ENCODE measurements at regions not wholly inside any gene's neighbourhood (a gene's known extent, or its start where the extent isn't known, plus 50 kb on each side); places are given as distances from the start of the nearest gene placed in this dataset.

DNA sequence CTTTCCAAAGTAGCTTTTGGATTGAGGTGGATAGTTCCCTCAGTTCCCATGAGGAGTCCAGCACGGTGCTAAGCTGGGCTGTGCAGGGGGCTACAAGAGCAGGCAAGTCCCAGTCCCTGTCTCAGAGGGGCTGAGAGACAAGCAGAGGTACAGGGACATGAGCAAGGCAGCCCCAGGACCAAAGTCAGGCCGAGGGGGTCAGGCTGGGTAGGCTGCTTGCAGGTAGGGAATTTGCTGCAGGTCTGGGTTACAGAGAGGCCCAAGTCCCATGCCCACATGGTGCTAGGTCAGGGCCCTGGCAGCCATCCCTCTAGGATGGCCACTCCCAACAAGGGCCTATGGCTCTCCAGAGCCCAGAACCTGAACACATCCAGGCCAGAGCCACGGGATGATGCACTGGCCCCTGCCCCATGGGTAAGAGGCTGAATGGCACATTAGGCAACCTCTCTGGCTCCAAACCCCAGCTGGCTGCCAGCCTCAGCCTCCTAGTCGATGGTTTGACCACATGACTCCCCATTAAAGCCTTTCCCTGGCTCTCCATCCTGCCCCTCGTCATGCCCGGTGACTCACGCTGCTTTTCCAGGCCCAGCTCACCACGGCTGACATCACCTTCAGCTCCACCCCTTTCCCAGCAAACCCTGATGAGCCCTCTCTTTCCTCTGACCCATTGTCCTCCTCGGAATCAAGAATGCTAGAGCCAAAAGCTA lies 83.7 kb downstream of the SDC1 start:
- Histone ChIP-seq H3K79me2 (ENCODE audit: insufficient read depth, low read length) (no peaks in the 10 kb centered on the region), H4K20me1 (ENCODE audit: insufficient read depth, low read length) (no peaks in the 10 kb centered on the region), H3K27ac (ENCODE audit: low read depth, low read length) (peak overlapping the region; percentile 91), H3K4me2 (ENCODE audit: insufficient read depth, low read length) (peak overlapping the region; percentile 36), H3K36me3 (ENCODE audit: insufficient read depth, low read length) (no peaks in the 10 kb centered on the region), H3K9me3 (ENCODE audit: low read depth, low read length) (no peaks in the 10 kb centered on the region), H3K27me3 (ENCODE audit: insufficient read depth, low read length) (no peaks in the 10 kb centered on the region), H3K4me1 (ENCODE audit: insufficient read depth, low read length) (peaks cover 18% of the 10 kb centered on the region), H3K4me3 (ENCODE audit: insufficient read depth, low read length) (no peak overlapping the region), H2AFZ (ENCODE audit: low read length) (peak overlapping the region; percentile 84)
- TF ChIP-seq, protein P1, sequence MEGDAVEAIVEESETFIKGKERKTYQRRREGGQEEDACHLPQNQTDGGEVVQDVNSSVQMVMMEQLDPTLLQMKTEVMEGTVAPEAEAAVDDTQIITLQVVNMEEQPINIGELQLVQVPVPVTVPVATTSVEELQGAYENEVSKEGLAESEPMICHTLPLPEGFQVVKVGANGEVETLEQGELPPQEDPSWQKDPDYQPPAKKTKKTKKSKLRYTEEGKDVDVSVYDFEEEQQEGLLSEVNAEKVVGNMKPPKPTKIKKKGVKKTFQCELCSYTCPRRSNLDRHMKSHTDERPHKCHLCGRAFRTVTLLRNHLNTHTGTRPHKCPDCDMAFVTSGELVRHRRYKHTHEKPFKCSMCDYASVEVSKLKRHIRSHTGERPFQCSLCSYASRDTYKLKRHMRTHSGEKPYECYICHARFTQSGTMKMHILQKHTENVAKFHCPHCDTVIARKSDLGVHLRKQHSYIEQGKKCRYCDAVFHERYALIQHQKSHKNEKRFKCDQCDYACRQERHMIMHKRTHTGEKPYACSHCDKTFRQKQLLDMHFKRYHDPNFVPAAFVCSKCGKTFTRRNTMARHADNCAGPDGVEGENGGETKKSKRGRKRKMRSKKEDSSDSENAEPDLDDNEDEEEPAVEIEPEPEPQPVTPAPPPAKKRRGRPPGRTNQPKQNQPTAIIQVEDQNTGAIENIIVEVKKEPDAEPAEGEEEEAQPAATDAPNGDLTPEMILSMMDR (IDR thresholded peaks at IDR 0.05; ENCODE audit: extremely low read depth, low read depth, low read length) = no peak
- DNase-seq (ENCODE audit: insufficient read length, low spot score, missing footprints) = peak; percentile 97

DNA sequence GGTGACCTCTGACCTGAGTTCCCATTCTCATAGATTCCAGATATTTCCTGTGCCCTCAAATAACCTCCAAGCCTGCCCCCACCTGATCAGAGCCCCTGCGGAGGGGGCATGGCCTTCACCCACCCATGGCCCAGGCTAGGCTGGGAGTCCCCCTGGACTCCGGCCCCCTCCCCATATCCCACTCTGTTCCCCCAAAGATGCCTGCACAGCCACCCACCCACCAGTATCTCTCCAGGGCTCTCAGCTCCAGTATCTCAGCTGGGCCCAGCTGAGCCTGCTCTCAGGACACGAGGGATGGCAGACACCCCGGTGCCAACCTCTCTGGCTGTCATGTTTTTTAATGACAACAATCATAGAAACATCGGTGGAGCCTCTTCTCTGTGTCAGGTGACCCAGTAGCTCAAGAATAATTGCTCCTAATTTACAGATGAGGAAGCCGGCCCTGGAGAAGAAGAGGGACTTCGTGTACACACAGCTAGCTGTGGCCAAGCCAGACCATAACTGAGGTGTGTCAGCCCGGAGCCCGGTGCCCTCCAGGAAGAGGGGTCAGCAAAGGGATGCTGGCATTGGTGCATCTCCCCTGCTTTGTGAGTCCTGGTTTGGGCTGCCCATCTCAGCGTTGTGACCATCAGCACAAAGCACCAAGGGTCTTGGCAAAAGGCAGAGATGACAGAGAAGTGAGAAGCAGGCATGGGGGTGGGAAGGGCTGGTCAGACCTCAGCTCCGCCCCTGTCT lies 84.4 kb downstream of the SDC1 start:
- TF ChIP-seq, protein P1 (IDR thresholded peaks at IDR 0.05; ENCODE audit: extremely low read depth, low read depth, low read length) = no peak
- H3K4me2 ChIP-seq (ENCODE audit: insufficient read depth, low read length) = no peak overlapping the region
- H3K4me1 ChIP-seq (ENCODE audit: insufficient read depth, low read length) = peaks cover 18% of the 10 kb centered on the region
- no peak for DNase-seq (ENCODE audit: insufficient read length, low spot score, missing footprints)
- H3K79me2 ChIP-seq (ENCODE audit: insufficient read depth, low read length) = no peaks in the 10 kb centered on the region
- peak overlapping the region; percentile 91 for H3K27ac ChIP-seq (ENCODE audit: low read depth, low read length)
- no peaks in the 10 kb centered on the region for H3K9me3 ChIP-seq (ENCODE audit: low read depth, low read length)
- H4K20me1 ChIP-seq (ENCODE audit: insufficient read depth, low read length) = no peaks in the 10 kb centered on the region
- no peak overlapping the region for H3K4me3 ChIP-seq (ENCODE audit: insufficient read depth, low read length)
- no peaks in the 10 kb centered on the region for H3K27me3 ChIP-seq (ENCODE audit: insufficient read depth, low read length)
- H2AFZ ChIP-seq (ENCODE audit: low read length) = peak overlapping the region; percentile 57
- no peaks in the 10 kb centered on the region for H3K36me3 ChIP-seq (ENCODE audit: insufficient read depth, low read length)

DNA sequence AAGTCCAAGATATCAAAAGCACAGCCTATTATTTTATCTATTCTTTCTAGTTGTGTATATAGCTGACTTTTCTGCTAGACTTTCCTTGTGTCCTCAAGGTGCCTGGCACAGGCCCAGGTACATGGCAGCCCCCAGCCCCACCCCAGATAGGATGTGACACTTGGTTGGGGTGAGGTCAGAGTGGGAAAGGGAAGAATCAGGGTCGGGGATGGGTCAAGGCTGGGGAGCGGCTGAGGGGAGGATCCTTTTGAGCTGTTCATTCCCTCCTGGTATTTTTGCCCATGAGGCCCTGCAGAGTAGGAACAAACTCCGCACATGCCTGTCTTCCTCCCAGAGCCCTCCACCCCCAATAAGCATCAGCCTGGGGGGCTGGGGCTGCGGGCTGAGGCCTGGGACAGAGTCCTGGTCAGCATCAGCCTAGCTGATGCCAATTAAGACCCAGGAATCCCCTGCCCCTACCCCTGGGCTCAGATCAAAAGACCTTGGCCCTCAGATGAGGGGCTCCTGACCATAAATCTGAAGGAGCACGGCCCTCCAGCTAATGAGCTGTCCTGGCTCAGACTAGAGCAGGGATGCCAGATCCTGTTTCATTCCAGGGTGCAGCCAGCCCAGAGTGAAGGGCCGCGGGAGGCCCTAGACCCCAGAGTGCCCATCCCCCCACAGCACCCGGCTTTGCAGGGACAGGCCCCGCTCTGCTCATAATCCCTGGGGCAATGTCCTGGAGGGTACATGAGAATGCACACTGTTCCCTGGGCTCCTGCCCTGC lies 85.3 kb downstream of the SDC1 start:
- Histone ChIP-seq H3K27ac (ENCODE audit: low read depth, low read length) (no peak overlapping the region), H3K79me2 (ENCODE audit: insufficient read depth, low read length) (no peaks in the 10 kb centered on the region), H3K4me3 (ENCODE audit: insufficient read depth, low read length) (no peak overlapping the region), H3K36me3 (ENCODE audit: insufficient read depth, low read length) (no peaks in the 10 kb centered on the region), H2AFZ (ENCODE audit: low read length) (no peak overlapping the region), H3K9me3 (ENCODE audit: low read depth, low read length) (no peaks in the 10 kb centered on the region), H3K4me1 (ENCODE audit: insufficient read depth, low read length) (peaks cover 18% of the 10 kb centered on the region), H4K20me1 (ENCODE audit: insufficient read depth, low read length) (no peaks in the 10 kb centered on the region), H3K4me2 (ENCODE audit: insufficient read depth, low read length) (no peak overlapping the region), H3K27me3 (ENCODE audit: insufficient read depth, low read length) (no peaks in the 10 kb centered on the region)
- no peak for DNase-seq (ENCODE audit: insufficient read length, low spot score, missing footprints)
- TF ChIP-seq, protein P1 (IDR thresholded peaks at IDR 0.05; ENCODE audit: extremely low read depth, low read depth, low read length) = no peak

DNA sequence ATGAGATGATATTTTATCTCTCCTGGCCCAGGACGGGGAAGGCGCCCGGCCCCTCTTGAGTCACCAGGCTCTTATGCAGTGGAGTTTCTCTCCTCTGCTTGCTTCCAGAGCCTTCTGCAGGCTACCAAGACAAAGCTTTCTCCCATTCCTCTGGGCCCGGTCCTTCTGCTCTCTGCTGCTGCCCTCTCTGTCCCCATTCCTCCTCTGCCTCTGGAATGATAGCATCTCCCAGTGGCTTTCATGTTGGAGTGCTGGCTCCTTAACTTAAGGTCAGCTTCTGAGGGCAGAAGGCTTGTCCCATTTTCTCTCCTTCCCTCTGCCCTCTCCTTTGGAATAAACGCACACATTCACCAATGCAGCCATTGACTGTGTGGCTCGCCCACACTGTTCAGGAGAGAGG lies 86.2 kb downstream of the SDC1 start:
- H2AFZ ChIP-seq (ENCODE audit: low read length) = peak overlapping the region; percentile 69
- no peaks in the 10 kb centered on the region for H3K36me3 ChIP-seq (ENCODE audit: insufficient read depth, low read length)
- no peak overlapping the region for H3K4me3 ChIP-seq (ENCODE audit: insufficient read depth, low read length)
- no peaks in the 10 kb centered on the region for H3K9me3 ChIP-seq (ENCODE audit: low read depth, low read length)
- no peak overlapping the region for H3K4me2 ChIP-seq (ENCODE audit: insufficient read depth, low read length)
- TF ChIP-seq, protein P1 (IDR thresholded peaks at IDR 0.05; ENCODE audit: extremely low read depth, low read depth, low read length) = no peak
- no peaks in the 10 kb centered on the region for H4K20me1 ChIP-seq (ENCODE audit: insufficient read depth, low read length)
- peaks cover 18% of the 10 kb centered on the region for H3K4me1 ChIP-seq (ENCODE audit: insufficient read depth, low read length)
- no peak for DNase-seq (ENCODE audit: insufficient read length, low spot score, missing footprints)
- no peaks in the 10 kb centered on the region for H3K27me3 ChIP-seq (ENCODE audit: insufficient read depth, low read length)
- H3K79me2 ChIP-seq (ENCODE audit: insufficient read depth, low read length) = no peaks in the 10 kb centered on the region
- H3K27ac ChIP-seq (ENCODE audit: low read depth, low read length) = no peak overlapping the region

Data from osteoblast (primary cell).